ENCODE measurements at regions not wholly inside any gene's neighbourhood (a gene's known extent, or its start where the extent isn't known, plus 50 kb on each side); places are given as distances from the start of the nearest gene placed in this dataset.
"Not testable (repeated sequence)": the region's sequence is repeated elsewhere in the genome, so short reads cannot be mapped to it uniquely, and the experiment has no call there.

DNA sequence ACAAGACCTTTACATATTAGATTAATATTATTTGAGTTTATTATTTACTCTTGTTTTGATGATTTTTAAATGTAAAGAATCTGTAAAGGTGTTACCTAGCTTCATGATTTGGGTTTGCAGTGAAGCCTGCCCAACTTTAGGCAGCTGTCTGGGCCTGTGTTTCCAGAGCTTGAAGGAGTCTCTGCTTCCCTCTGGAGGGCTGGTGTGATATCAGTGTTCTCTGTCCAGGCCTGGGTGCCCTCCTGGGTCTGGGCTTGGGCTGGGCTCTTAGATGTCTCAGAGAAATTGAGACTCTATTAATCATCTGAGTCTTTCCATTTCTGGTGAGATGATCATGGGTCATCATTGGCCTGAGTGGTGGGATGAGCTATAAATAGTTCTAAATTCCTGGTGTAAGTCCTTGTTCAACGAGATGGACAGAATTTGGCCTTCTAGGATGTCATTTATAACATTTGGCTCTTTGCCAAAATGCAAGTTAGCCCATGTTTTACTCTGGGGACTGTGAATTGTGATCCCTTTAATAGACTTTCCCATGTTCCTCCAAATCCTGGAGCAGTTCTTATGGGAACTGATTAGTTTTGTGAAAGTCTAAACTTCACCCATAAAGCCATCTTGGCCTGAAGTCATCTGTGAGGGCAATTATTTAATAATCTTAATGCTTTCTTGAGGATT is 397.3 kb downstream of the TMEM121 start:
- H3K4me1 ChIP-seq (ENCODE audit: low read depth, poor library complexity, severe bottlenecking): not testable (repeated sequence)

GRCh38 chr14:105924951-105925591 is 398.7 kb downstream of the TMEM121 start:
- no peaks in the 10 kb centered on the region for H3K36me3 ChIP-seq (ENCODE audit: insufficient read depth)
- H3K79me2 ChIP-seq (ENCODE audit: insufficient read depth, low read depth): no peaks in the 10 kb centered on the region
- no peaks in the 10 kb centered on the region for H3K27me3 ChIP-seq (ENCODE audit: insufficient read depth, low read depth)
- H3K27ac ChIP-seq: no peak overlapping the region
- H3K4me1 ChIP-seq (ENCODE audit: low read depth, poor library complexity, severe bottlenecking): no peaks in the 10 kb centered on the region
- H3K4me2 ChIP-seq: no peak overlapping the region
- H2AFZ ChIP-seq (ENCODE audit: low read depth): no peak overlapping the region
- no peak overlapping the region for H3K4me3 ChIP-seq (IDR thresholded peaks at IDR 0.05; ENCODE audit: insufficient read depth, low read depth, low read length)
- TF ChIP-seq CTCF (conservative IDR thresholded peaks at IDR 0.05; ENCODE audit: low read depth, low read length): no peak
- no peaks in the 10 kb centered on the region for H4K20me1 ChIP-seq (ENCODE audit: insufficient read depth)
- H3K9ac ChIP-seq: no peak overlapping the region

More for the DNA sequence above, 397.3 kb downstream of the TMEM121 start:
- H3K36me3 ChIP-seq (ENCODE audit: insufficient read depth); H3K27me3 ChIP-seq (ENCODE audit: insufficient read depth, low read depth); H3K4me3 ChIP-seq (IDR thresholded peaks at IDR 0.05; ENCODE audit: insufficient read depth, low read depth, low read length); H3K9ac ChIP-seq; H3K4me2 ChIP-seq; H4K20me1 ChIP-seq (ENCODE audit: insufficient read depth); H3K79me2 ChIP-seq (ENCODE audit: insufficient read depth, low read depth); H2AFZ ChIP-seq (ENCODE audit: low read depth); H3K27ac ChIP-seq: not testable (repeated sequence)

DNA sequence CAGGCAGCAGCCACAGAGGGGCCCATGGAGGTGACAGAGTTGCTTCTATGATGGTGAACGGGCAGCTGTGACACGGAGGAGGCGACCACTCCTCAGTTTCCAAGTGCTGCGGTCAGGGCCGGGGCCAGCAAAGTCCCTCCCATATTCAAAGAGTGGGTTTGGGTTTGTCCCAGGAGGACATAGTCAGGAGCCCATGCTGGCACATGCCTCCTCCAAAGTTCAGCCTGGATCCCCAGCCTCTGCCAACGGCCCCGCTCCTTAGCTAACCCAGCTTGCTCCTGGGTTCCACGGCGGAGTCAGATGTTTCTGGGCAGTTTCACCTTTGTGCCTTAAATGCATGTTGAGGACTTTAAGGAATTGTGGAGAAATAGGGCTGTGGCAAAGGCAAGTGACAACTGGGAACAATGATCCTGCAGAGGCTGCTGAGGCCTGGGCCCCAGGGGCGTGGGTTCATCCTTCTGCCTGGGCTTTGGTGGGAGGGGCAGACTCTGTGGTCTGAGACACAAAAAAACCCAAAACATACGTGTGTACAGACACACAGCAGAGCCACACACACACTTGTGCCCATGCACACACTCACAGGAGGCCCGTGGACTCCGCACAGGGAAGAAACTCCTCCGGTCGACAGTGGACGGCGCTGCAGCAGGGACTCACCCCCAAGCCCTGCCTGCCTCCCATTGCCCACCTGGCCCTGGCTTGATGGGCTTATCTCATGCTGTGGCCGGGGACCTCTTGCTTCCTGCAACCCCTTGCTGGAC is 399.4 kb downstream of the TMEM121 start:
- H2AFZ ChIP-seq (ENCODE audit: low read depth): no peak overlapping the region
- H3K4me2 ChIP-seq: no peak overlapping the region
- no peaks in the 10 kb centered on the region for H3K36me3 ChIP-seq (ENCODE audit: insufficient read depth)
- H3K79me2 ChIP-seq (ENCODE audit: insufficient read depth, low read depth): no peaks in the 10 kb centered on the region
- no peaks in the 10 kb centered on the region for H3K4me1 ChIP-seq (ENCODE audit: low read depth, poor library complexity, severe bottlenecking)
- no peak overlapping the region for H3K4me3 ChIP-seq (IDR thresholded peaks at IDR 0.05; ENCODE audit: insufficient read depth, low read depth, low read length)
- no peak overlapping the region for H3K27ac ChIP-seq
- H3K9ac ChIP-seq: no peak overlapping the region
- no peaks in the 10 kb centered on the region for H4K20me1 ChIP-seq (ENCODE audit: insufficient read depth)
- no peak for TF ChIP-seq CTCF (conservative IDR thresholded peaks at IDR 0.05; ENCODE audit: low read depth, low read length)
- no peaks in the 10 kb centered on the region for H3K27me3 ChIP-seq (ENCODE audit: insufficient read depth, low read depth)

DNA sequence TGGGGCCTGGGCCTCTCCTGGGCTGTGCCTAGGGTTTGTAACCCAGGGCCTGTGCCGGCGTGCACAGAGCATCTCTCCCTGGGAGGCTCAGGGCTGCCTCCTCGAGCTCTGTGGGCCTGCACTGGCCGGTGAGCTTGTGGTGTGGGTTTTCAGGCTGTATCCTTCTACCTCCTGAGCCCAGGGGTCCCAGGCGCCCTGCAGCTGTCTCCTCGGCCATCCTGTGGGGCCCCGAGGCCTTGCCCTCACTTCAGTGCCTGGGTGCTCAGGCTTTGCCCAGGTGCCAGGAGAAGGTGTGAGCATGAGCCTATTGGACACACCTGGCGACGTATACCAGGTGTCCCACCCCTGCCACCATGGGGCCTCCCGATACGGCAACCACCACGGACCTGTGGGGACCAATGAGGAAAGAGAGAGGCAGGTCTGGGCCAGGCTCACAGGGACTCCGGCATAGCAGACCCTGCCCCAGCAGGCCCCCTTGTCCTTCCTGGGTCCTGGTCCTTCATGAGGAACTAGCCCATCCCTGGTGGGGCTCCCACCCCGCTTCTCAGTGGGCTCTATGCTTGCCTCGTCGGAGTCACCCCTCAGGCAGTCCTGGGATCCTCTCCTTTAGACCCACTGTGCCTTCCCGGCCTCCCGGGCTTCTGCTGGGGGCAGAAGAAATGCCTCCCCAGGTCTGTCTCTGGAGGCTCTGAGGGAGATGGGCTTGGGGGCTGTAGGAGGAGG is 400.2 kb downstream of the TMEM121 start:
- Histone ChIP-seq H2AFZ (ENCODE audit: low read depth) (no peak overlapping the region), H3K27me3 (ENCODE audit: insufficient read depth, low read depth) (no peaks in the 10 kb centered on the region), H3K9ac (no peak overlapping the region), H3K4me2 (no peak overlapping the region), H3K27ac (no peak overlapping the region), H3K4me3 (IDR thresholded peaks at IDR 0.05; ENCODE audit: insufficient read depth, low read depth, low read length) (no peak overlapping the region), H4K20me1 (ENCODE audit: insufficient read depth) (no peaks in the 10 kb centered on the region), H3K4me1 (ENCODE audit: low read depth, poor library complexity, severe bottlenecking) (no peaks in the 10 kb centered on the region), H3K36me3 (ENCODE audit: insufficient read depth) (no peaks in the 10 kb centered on the region), H3K79me2 (ENCODE audit: insufficient read depth, low read depth) (no peaks in the 10 kb centered on the region)
- no peak for TF ChIP-seq CTCF (conservative IDR thresholded peaks at IDR 0.05; ENCODE audit: low read depth, low read length)
